Activated CD4-positive, alpha-beta T cell treated with anti-CD3 and anti-CD28 coated beads, Interleukin-2, amount 10 ng/mL, durations not matched to agents 24 days and 14 days (primary cell): ENCODE measurements at regions not wholly inside any gene's neighbourhood (a gene's known extent, or its start where the extent isn't known, plus 50 kb on each side); places are given as distances from the start of the nearest gene placed in this dataset.
"Not testable (repeated sequence)": the region's sequence is repeated elsewhere in the genome, so short reads cannot be mapped to it uniquely, and the experiment has no call there.

Experiments
- DNase-seq: peaks from one replicate; pipeline ENCODE4 v3.0.0; 2022
- H3K27ac Mint-ChIP-seq: one replicate; pipeline ENCODE4 v1.8.0; 2022; ENCODE audit warnings: mild to moderate bottlenecking, mixed read lengths
- H3K27me3 Mint-ChIP-seq: one replicate; pipeline ENCODE4 v1.8.0; 2022; ENCODE audit warnings: mixed read lengths
- H3K36me3 Mint-ChIP-seq: one replicate; pipeline ENCODE4 v1.8.0; 2022; ENCODE audit warnings: low read depth, mild to moderate bottlenecking, mixed read lengths
- H3K4me1 Mint-ChIP-seq: one replicate; pipeline ENCODE4 v1.8.0; 2021; ENCODE audit warnings: mixed read lengths
- H3K4me3 Mint-ChIP-seq: one replicate; pipeline ENCODE4 v1.8.0; 2022; ENCODE audit warnings: mild to moderate bottlenecking, moderate library complexity, mixed read lengths
- H3K9me3 Mint-ChIP-seq: one replicate; pipeline ENCODE4 v1.8.0; 2021; ENCODE audit warnings: mixed read lengths
- intact Hi-C: fragments of 100-400 bp; cut with micrococcal nuclease; formaldehyde crosslinking; loops from one replicate; pipeline ENCODE4 v1.15.1; 2023

DNA sequence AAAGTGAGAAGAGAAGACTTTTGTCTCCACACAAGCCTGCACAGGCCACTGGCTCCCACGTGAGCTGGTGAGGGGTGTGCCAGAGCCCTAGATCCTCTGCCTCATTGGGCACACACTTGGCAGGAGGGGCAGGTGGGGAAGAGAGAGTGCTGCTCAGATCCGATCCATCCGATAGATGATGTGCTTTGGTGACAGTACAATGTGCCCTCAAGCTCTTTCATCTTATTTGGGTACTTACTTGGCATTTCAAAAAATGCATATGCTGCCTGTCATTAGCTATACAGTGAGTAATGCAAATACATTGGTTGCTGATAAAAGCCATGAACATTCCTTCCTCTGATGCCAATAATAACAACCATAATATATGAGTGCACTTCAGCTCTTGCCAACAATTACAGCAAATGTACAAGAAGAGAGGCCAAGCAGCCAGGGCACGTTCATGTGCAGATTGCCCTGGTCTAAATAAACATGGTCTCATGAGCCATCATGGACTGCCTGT, 255.3 kb downstream of the VAPA start:
- Mint-ChIP-seq H3K36me3 (peaks cover under 1% of the 10 kb centered on the region), H3K4me1 (no peaks in the 10 kb centered on the region), H3K4me3 (no peak overlapping the region), H3K27ac (no peak overlapping the region), H3K9me3 (no peaks in the 10 kb centered on the region), H3K27me3 (peaks cover 2% of the 10 kb centered on the region)
- DNase-seq, result no peak
- intact Hi-C loops, result no loop called here

DNA sequence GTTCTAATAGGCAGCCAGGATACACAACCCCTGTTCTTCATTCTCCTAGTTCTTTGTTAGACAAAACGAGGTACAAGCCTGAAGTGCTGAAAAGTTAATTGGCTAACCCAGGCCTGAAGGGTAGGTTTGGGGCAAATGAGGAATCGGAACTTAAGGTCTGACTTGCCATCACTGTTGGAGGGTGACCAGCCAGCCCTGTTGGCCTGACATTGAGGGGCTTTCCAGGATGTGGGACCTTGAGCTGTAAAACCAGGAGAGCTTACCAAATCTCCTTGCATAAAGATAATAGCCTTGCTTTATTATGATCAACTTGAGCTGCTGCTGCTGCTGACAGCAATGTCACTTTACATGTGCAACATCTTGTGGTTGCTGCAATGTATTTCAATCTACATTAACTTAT, 256.0 kb downstream of the VAPA start:
- Mint-ChIP-seq H3K9me3 (peaks cover under 1% of the 10 kb centered on the region), H3K36me3 (peaks cover 2% of the 10 kb centered on the region), H3K27ac (no peak overlapping the region), H3K4me3 (no peak overlapping the region), H3K4me1 (no peaks in the 10 kb centered on the region), H3K27me3 (peaks cover 4% of the 10 kb centered on the region)
- intact Hi-C loops, result no loop called here
- no peak for DNase-seq

DNA sequence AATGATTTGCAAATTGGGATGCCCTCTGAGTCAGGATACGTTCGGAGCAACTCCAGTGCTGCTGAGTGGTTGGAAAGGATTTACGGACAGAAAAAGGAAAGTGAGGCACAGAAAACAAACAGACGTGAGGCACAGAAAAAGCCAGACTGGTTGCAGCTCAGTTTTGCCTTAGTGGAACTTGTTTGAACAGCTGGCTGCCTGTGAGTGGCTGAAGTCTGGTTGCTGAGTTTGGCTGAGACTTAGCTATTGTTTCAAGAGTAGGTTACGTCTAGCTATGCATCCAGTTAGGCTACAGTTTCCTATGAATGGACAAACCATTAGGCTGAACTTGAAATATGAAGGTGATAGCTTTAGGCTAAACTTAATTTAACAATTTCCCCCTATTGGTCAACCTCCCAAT, 256.6 kb downstream of the VAPA start:
- Mint-ChIP-seq H3K36me3 (peaks cover 2% of the 10 kb centered on the region), H3K4me1 (no peaks in the 10 kb centered on the region), H3K27me3 (peaks cover 9% of the 10 kb centered on the region), H3K27ac (no peak overlapping the region), H3K9me3 (peaks cover 6% of the 10 kb centered on the region), H3K4me3 (no peak overlapping the region)
- intact Hi-C loops, result no loop called here
- no peak for DNase-seq

DNA sequence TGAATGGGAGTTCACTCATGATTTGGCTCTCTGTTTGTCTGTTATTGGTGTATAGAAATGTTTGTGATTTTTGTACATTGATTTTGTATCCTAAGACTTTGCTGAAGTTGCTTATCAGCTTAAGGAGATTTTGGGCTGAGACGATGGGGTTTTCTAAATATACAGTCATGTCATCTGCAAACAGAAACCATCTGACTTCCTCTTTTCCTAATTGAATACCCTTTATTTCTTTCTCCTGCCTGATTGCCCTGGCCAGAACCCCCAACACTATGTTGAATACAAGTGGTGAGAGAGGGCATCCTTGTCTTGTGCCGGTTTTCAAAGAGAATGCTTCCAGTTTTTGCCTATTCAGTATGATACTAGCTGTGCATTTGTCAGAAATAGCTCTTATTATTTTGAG, 261.5 kb downstream of the VAPA start:
- H3K4me1 Mint-ChIP-seq, result peaks cover 16% of the 10 kb centered on the region
- H3K4me3 Mint-ChIP-seq, DNase-seq, intact Hi-C loops, H3K27ac Mint-ChIP-seq, H3K36me3 Mint-ChIP-seq: not testable (repeated sequence)
- H3K9me3 Mint-ChIP-seq, result peaks cover 32% of the 10 kb centered on the region
- H3K27me3 Mint-ChIP-seq, result peaks cover 29% of the 10 kb centered on the region

DNA sequence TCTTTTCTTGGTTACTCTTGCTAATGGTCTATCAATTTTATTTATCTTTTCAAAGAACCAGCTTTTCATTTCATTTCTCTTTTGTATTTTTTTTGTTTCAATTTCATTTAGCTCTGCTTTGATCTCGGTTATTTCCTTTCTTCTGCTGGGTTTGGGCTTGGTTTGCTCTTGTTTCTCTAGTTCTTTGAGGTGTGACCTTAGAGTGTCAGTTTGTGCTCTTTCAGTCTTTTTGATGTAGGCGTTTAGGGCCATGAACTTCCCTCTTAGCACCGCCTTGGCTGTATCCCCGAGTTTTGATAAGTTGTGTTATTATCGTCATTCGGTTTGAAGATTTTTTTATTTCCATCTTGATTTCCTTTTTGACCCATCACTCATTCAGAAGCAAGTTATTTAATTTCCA, 265.5 kb downstream of the VAPA start:
- Mint-ChIP-seq H3K27ac (peak overlapping the region; percentile 10), H3K27me3 (peaks cover 26% of the 10 kb centered on the region), H3K4me1 (peaks cover 16% of the 10 kb centered on the region), H3K4me3 (peak overlapping the region; percentile 29), H3K9me3 (peaks cover 43% of the 10 kb centered on the region)
- intact Hi-C loops, H3K36me3 Mint-ChIP-seq: not testable (repeated sequence)
- peak; percentile 71 for DNase-seq

DNA sequence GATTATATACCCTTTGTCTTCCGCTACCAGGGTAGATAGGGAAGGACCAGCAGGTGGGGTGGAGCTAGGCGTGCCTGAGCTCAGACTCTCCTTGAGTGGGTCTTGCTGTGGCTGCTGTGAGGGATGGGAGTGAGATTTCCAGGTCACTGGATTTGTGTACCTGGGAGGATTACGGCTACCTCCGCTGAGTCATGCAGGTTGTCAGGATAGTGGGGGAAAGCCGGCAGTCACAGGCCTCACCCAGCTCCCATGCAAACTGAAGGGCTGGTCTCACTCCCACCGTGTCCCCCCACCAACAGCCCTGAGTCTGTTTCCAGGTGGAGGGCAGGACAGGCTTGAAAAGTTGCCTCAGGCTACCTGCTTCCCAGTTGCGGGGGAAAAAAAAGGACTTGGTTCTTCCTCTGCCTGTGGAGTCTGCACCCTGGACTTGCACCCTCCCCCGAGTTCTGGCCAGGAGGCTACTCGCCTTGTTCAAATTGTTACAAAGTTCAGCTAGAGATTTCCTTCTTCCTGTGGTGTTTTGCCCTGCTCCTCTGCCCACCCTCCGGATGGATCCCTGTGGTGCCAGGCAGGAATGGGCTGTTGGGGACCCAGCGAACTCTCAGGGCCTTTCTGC, 268.3 kb downstream of the VAPA start:
- H3K36me3 Mint-ChIP-seq, result peaks cover 6% of the 10 kb centered on the region
- peaks cover 16% of the 10 kb centered on the region for H3K4me1 Mint-ChIP-seq
- H3K27me3 Mint-ChIP-seq, result peaks cover 7% of the 10 kb centered on the region
- peaks cover 26% of the 10 kb centered on the region for H3K9me3 Mint-ChIP-seq
- intact Hi-C loops, result no loop called here
- no peak overlapping the region for H3K27ac Mint-ChIP-seq
- DNase-seq, result no peak
- no peak overlapping the region for H3K4me3 Mint-ChIP-seq

DNA sequence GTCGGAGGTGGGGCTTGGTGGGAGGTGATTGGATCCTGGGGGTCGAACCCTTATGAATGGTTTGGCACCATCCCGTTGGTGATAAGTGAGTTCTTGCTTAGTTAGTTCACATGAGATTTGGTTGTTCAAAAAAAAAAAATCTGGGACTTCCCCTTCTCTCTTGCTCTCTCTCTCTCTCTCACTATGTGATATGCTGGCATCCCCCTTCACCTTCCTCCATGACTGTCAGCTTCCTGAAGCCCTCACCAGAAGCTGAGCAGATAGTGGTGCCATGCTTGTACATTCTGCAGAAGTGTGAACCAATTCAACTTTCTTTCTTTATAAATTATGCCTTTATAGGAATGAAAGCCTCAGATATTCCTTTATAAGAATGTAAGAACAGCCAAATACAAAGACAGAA, 269.7 kb upstream of the APCDD1 start:
- Mint-ChIP-seq H3K9me3 (peaks cover 15% of the 10 kb centered on the region), H3K27me3 (no peaks in the 10 kb centered on the region), H3K4me1 (peaks cover 4% of the 10 kb centered on the region), H3K36me3 (peaks cover 3% of the 10 kb centered on the region), H3K27ac (no peak overlapping the region), H3K4me3 (no peak overlapping the region)
- DNase-seq, result no peak
- intact Hi-C loops, result no loop called here

DNA sequence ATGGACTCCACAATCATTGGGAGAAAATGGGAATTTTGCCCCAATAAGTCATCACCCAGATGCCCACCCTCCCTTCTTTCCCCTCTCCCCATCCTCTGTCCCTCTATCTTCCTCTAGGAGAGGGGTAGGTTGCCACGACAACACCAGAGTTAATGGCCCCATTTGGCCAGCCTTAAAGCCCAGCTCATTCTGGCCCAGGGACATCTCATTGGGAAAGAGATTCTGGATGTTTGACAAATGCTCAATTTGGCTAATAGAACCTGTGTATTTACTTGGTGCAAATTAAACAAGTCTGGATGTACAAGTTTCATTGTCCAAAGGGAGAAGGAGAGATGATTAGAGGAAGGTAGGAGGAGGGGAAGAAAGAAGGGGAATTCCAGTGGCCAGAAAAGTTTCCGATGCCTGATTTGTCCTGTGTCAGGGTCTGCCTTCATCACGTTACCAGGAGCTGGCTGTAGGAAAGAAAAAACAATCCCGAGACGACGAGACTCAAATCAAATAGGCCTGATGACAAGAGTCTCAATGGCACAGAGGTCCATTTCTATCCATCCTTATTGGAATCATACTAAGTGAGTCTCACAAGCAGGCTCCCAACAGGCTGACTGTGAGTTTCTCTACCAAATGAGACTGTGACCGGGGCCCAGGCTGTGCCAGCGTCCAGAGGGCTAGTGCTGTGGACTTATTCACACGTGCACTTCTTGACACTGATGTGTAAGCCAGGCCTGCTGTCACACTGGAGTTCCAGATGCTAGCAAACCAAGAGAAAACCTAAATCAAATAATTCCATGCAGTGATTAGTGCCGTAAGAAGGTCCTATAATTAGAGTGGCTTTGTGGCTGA, 265.2 kb upstream of the APCDD1 start:
- Mint-ChIP-seq H3K36me3 (no peaks in the 10 kb centered on the region), H3K27ac (no peak overlapping the region), H3K27me3 (no peaks in the 10 kb centered on the region), H3K4me3 (no peak overlapping the region), H3K4me1 (no peaks in the 10 kb centered on the region), H3K9me3 (no peaks in the 10 kb centered on the region)
- intact Hi-C loops, result no loop called here
- no peak for DNase-seq

DNA sequence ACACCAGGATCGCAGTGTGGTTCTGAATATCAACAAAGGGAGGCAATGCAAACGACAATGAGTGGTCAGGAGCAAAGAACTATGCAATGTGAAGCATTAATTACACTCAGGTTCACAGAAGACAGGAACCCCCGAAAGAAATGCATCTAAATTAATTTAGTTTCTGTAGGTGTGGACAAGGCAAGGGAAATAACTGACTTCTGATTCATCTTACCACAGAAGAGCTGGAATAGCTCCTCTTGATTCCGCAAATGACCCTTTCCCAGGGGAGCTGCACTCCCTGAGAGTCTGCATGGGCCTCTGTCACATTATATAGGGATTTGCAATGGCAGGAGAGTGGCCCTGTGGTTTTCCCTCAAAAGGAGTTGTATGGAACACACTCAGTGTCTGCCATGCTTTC, 263.9 kb upstream of the APCDD1 start:
- no peak for DNase-seq
- Mint-ChIP-seq H3K36me3 (no peaks in the 10 kb centered on the region), H3K4me3 (no peak overlapping the region), H3K9me3 (no peaks in the 10 kb centered on the region), H3K4me1 (no peaks in the 10 kb centered on the region), H3K27ac (no peak overlapping the region), H3K27me3 (no peaks in the 10 kb centered on the region)
- intact Hi-C loops, result no loop called here

DNA sequence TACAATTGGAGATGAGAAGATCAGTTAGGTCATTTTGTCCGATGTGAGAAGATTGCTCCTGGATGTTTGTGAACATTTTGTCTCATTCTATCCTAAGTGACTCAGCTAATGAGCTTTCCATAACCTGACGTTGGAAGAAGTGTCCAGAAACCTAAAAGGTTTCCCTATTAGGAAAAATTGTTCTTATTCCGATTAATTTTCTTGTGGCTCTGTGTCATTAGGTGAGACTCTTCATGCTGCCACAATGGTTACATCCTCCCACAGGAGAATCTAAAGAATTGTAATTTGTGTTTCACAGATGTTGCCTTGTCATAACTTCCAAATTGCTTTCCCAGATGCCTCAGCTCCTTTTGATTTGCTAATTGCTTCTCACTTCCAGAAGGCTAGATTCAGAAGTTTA, 261.0 kb upstream of the APCDD1 start:
- intact Hi-C loops, result no loop called here
- Mint-ChIP-seq H3K27ac (no peak overlapping the region), H3K9me3 (no peaks in the 10 kb centered on the region), H3K4me1 (no peaks in the 10 kb centered on the region), H3K36me3 (no peaks in the 10 kb centered on the region), H3K4me3 (no peak overlapping the region), H3K27me3 (no peaks in the 10 kb centered on the region)
- DNase-seq, result no peak

DNA sequence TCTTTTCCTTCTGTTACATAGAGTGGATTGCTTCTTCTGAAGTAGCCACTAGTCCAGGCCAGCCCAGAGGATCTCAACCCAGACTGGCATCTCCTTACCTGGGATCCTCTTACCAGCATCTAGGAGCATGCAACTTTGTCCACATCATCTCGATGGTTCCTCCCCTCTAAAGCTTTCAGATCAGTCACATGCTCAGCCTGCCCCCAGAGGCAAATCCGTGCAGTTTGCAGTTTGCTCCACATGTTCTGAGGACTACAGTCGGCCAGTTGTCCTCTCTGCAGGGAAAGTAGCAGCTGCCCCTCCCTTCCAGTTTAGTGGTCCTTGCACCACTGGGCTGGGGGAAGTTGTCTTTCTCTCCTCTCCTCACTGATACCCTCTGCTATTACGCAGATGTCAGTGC, 259.8 kb upstream of the APCDD1 start:
- no peaks in the 10 kb centered on the region for H3K9me3 Mint-ChIP-seq
- no peaks in the 10 kb centered on the region for H3K36me3 Mint-ChIP-seq
- no peaks in the 10 kb centered on the region for H3K27me3 Mint-ChIP-seq
- no peak for DNase-seq
- intact Hi-C loops, result no loop called here
- H3K27ac Mint-ChIP-seq, result no peak overlapping the region
- no peak overlapping the region for H3K4me3 Mint-ChIP-seq
- no peaks in the 10 kb centered on the region for H3K4me1 Mint-ChIP-seq

DNA sequence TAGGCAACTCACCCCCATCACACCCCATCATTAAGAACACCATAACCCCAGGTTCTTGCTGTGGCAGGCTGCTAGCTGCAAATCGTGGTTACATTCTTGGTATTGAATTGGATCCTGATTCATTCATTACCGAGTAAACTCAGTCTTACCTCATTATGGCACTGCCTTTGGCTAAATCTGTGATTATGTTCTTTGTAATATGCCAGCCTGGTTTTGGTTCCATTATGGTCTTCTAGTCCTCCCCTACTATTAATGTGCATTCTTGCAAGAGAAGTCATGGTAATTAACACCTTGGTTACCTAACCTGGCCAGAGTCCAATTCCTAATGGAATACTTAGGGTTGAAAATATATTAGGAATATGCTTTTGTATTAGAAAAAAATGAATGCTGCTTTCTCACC, 258.9 kb upstream of the APCDD1 start:
- Mint-ChIP-seq H3K4me3 (no peak overlapping the region), H3K36me3 (no peaks in the 10 kb centered on the region), H3K9me3 (peaks cover 5% of the 10 kb centered on the region), H3K27me3 (no peaks in the 10 kb centered on the region), H3K4me1 (no peaks in the 10 kb centered on the region), H3K27ac (no peak overlapping the region)
- intact Hi-C loops, result no loop called here
- DNase-seq, result no peak

DNA sequence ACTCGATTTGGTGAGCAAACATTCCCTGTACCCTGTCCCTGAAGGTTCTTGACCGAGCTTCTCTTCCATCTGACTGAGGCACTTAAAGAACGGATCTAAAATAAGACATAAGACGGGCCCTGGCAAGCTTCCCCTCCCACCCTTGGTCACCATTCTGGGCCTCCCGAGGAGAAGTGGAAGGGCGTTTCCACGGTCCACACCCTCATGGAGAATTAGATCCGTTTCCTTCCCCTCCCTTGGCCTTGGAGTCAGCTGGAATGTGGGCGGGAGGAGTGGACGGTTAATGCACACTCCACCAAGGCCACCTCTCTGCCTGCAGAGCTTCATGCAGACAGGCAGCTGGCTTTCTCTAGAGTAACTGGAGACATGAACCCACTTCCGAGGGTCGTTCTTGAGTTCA, 257.3 kb upstream of the APCDD1 start:
- Mint-ChIP-seq H3K4me1 (no peaks in the 10 kb centered on the region), H3K36me3 (no peaks in the 10 kb centered on the region), H3K27ac (no peak overlapping the region), H3K27me3 (peaks cover 5% of the 10 kb centered on the region), H3K9me3 (peaks cover 7% of the 10 kb centered on the region), H3K4me3 (no peak overlapping the region)
- intact Hi-C loops, result no loop called here
- DNase-seq, result no peak

DNA sequence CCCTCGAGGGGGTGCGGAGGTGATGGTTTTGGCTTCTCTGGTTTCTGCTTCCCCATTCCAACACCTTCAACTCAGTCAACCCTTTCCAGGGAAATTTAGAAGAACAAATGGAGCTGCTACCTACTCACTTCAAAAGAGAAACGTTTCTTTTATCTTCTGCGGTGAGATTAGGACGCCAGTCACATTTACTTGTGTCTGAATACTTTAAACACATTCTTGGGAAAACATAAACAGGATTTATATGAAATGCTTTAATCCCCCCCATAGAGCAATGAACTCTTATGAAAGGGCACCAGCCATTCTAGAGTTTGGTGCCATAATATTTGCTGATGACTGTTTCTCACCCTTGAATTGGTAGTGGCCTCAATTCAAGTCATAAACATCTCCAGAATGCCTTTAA, 253.2 kb upstream of the APCDD1 start:
- Mint-ChIP-seq H3K27ac (no peak overlapping the region), H3K4me1 (no peaks in the 10 kb centered on the region), H3K9me3 (peaks cover 7% of the 10 kb centered on the region), H3K27me3 (peaks cover 8% of the 10 kb centered on the region), H3K36me3 (no peaks in the 10 kb centered on the region), H3K4me3 (no peak overlapping the region)
- DNase-seq, result no peak
- intact Hi-C loops, result no loop called here
